ENCODE measurements at regions not wholly inside any gene's neighbourhood (a gene's known extent, or its start where the extent isn't known, plus 50 kb on each side); places are given as distances from the start of the nearest gene placed in this dataset.

- TF ChIP-seq POLR2A (IDR thresholded peaks at IDR 0.05; ENCODE audit: low read depth), result no peak
- TF ChIP-seq POLR2AphosphoS5 (IDR thresholded peaks at IDR 0.05), result no peak
- no peak for TF ChIP-seq CTCF (IDR thresholded peaks at IDR 0.05)
- no peak for TF ChIP-seq EP300 (IDR thresholded peaks at IDR 0.05)
Measured at GRCh38 chr2:7437716-7438632, 520.8 kb downstream of the RNF144A start.

Data from esophagus muscularis mucosa (tissue), 4 donors.